ACHN (cell line): ENCODE measurements at regions not wholly inside any gene's neighbourhood (a gene's known extent, or its start where the extent isn't known, plus 50 kb on each side); places are given as distances from the start of the nearest gene placed in this dataset.

Experiments used
- DNase-seq: peaks from one replicate; pipeline ENCODE4 v3.0.0-alpha.2; 2015
- in situ Hi-C: cut with HindIII; loops from 2 replicates; pipeline ENCODE4 v1.10.0; 2017; ENCODE audit warnings: low sequenced_read_pairs, low pct_ligation_motif_present, low pct_unique_long_range_greater_than_20kb

GRCh38 chr6:87791982-87792381 lies 89.9 kb upstream of the AKIRIN2 start:
- in situ Hi-C loops: no loop called here
- no peak for DNase-seq

GRCh38 chr6:87791485-87791884 lies 89.5 kb upstream of the AKIRIN2 start:
- in situ Hi-C loops: no loop called here
- no peak for DNase-seq

GRCh38 chr6:87791029-87791428 lies 89.0 kb upstream of the AKIRIN2 start:
- no peak for DNase-seq
- in situ Hi-C loops: no loop called here

- DNase-seq: no peak
- in situ Hi-C loops: no loop called here
Measured at GRCh38 chr6:87789900-87790290, 87.9 kb upstream of the AKIRIN2 start.

GRCh38 chr6:87789198-87789899 lies 87.3 kb upstream of the AKIRIN2 start:
- peak; percentile 54 for DNase-seq
- in situ Hi-C loops: no loop called here

GRCh38 chr6:87788141-87788540 lies 86.1 kb upstream of the AKIRIN2 start:
- in situ Hi-C loops: no loop called here
- DNase-seq: no peak

GRCh38 chr6:87785229-87785862 lies 83.3 kb upstream of the AKIRIN2 start:
- in situ Hi-C loops: no loop called here
- no peak for DNase-seq

GRCh38 chr6:87784690-87785089 lies 82.7 kb upstream of the AKIRIN2 start:
- no peak for DNase-seq

GRCh38 chr6:87784051-87784450 lies 82.0 kb upstream of the AKIRIN2 start:
- in situ Hi-C loops: no loop called here
- no peak for DNase-seq

More at GRCh38 chr6:87784690-87785089, 82.7 kb upstream of the AKIRIN2 start:
- in situ Hi-C loops: no loop called here

- in situ Hi-C loops: no loop called here
- no peak for DNase-seq
Measured at GRCh38 chr6:87779542-87779941, 77.5 kb upstream of the AKIRIN2 start.

GRCh38 chr6:87772597-87773530 lies 70.8 kb upstream of the AKIRIN2 start:
- in situ Hi-C loops: no loop called here

GRCh38 chr6:87767478-87767877 lies 65.4 kb upstream of the AKIRIN2 start:
- in situ Hi-C loops: no loop called here
- DNase-seq: no peak

More at GRCh38 chr6:87772597-87773530, 70.8 kb upstream of the AKIRIN2 start:
- no peak for DNase-seq

GRCh38 chr6:87766211-87766610 lies 64.2 kb upstream of the AKIRIN2 start:
- DNase-seq: no peak
- in situ Hi-C loops: no loop called here

GRCh38 chr6:87763901-87764300 lies 61.9 kb upstream of the AKIRIN2 start:
- in situ Hi-C loops: no loop called here

GRCh38 chr6:87763276-87763675 lies 61.2 kb upstream of the AKIRIN2 start:
- no peak for DNase-seq
- in situ Hi-C loops: no loop called here

More at GRCh38 chr6:87763901-87764300, 61.9 kb upstream of the AKIRIN2 start:
- no peak for DNase-seq

- in situ Hi-C loops: no loop called here
- no peak for DNase-seq
Measured at GRCh38 chr6:87762116-87762515, 60.1 kb upstream of the AKIRIN2 start.

GRCh38 chr6:87757792-87758191 lies 55.8 kb upstream of the AKIRIN2 start:
- no peak for DNase-seq

GRCh38 chr6:87756858-87757257 lies 54.8 kb upstream of the AKIRIN2 start:
- no peak for DNase-seq

More at GRCh38 chr6:87757792-87758191, 55.8 kb upstream of the AKIRIN2 start:
- in situ Hi-C loops: no loop called here

More at GRCh38 chr6:87756858-87757257, 54.8 kb upstream of the AKIRIN2 start:
- in situ Hi-C loops: no loop called here
